Retina (tissue), 1 donor: ENCODE measurements at regions not wholly inside any gene's neighbourhood (a gene's known extent, or its start where the extent isn't known, plus 50 kb on each side); places are given as distances from the start of the nearest gene placed in this dataset.
A peak's percentile ranks its signal among the peaks of the same experiment; 100 is the strongest.

Source experiments
- DNase-seq: peaks from one replicate; pipeline ENCODE4 v3.0.0-alpha.2; 2016

GRCh38 chr11:112722148-112722547 lies 239.1 kb upstream of the NCAM1 start:
- DNase-seq, result no peak

- no peak for DNase-seq
These were observed 238.3 kb upstream of the NCAM1 start for GRCh38 chr11:112722876-112723275.

DNA sequence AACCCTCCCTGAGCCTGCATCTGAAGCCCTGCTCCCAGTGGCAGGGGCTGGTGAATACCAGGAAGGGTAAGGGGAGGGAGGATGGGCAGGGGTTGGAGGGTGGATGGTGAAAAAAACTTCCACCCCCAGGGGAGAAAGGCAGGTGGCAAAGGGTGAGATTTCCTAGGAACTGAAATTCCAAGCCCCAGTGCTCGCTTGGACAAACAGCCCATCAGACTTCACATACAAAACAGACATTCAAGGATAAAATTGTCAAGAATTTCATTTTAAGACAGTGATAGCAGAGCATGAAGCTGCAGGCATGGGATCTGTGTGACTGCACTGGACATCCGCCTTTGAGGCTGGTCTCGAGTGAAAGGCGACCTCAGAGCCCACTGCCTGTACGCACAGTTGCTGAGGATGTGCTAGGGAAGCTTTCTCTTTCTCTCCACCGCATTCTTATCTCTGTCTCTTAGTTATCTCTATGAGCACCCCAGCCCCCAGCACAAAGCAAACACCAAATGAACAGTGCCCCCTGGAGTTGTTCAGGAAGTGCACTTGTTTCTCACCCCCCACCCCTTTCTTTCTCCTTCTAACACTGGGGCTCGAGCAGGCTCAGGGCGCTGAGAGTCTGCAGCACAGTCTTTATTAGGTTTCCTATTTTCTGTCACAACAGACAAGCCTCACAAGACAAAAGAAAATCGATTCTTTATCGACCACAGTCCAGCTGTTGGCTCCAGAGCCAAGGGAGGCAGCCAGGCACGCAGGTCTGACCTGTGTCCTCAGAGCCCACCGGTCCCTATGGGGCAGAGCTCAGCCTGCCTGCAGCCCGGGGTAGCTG lies 237.3 kb upstream of the NCAM1 start:
- peak; percentile 65 for DNase-seq

- no peak for DNase-seq
These were observed 236.8 kb upstream of the NCAM1 start for GRCh38 chr11:112724496-112724790.

DNA sequence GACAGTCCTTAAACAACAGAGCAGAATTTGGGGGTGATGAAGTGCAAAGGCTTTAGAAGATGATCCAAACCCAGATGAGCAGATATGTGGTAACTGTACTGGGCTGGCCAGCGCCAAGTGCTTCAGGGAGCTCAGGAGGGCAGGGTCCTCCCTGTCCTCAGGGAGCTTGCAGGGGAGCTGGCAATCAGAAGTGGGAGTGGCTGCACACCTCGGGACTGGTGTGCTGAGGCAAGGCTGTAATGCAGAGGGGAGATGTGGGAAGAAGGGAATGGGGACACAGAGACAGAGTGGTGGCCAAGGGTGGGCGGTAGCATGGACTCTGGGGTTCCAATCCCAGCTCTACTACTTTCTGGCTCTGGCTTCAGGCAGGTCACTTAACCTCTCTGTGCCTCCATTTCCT lies 235.6 kb upstream of the NCAM1 start:
- DNase-seq, result no peak

DNA sequence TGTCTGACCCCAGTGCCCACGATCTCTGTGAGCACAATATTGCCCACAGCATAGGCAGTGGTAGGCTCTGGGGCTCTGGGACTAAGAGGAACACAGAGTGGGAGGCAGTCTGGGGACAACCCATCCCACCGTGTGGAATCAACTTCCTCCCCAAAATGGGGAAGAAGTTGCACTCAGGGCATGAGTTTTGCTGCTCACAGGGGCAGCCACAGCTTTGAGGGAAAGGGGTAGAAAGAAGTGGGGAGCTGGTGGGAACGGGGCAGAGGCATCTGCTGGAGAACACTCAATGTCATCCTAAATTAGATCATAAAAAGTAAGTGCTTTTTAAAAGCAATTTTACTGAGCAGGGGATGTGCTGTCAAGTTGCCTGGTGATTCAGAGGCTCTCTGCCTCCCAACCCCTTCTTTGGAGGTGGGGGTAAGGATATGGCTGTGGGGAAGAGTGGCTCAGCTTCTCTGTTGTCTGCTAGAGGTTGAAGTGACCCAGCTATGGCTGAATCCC lies 233.8 kb upstream of the NCAM1 start:
- no peak for DNase-seq

DNA sequence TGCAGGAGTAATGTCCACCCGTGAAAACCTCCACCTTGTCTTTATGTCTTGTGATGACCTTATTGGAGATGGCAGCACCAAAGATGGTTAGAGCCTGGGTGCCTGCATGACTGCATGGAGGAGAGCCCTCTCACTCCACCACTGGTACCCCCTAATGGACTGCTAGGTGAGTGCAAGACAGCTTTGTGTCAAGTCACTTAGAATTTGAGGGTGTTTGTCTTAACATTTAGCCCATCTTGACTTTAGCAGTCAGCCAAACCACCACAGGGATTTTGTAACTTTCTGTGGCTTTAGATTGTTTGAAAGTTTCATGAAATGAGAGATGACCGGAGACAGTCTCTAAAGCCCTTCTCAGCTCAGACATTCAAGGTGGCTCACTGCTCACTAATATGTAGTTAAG lies 232.9 kb upstream of the NCAM1 start:
- no peak for DNase-seq

DNA sequence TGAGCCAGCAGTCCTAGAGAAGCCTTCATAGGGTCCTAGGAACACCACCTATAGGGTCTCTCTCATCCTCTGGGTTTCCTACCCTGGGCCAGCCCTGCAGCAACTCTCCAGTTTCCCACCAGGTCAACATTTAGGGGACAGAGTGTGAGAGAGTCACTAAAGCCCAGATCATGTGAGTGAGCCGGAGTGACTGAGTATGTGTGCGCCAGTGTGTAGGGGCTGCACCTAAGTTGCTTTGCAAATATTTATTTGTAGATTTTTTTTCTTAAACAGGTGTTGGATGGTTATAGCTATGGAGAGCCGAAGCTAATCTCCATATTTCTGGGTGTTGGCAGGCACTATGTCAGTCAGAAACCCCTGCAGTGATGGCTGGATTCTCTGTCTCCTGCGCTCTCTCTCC lies 232.5 kb upstream of the NCAM1 start:
- DNase-seq, result no peak

DNA sequence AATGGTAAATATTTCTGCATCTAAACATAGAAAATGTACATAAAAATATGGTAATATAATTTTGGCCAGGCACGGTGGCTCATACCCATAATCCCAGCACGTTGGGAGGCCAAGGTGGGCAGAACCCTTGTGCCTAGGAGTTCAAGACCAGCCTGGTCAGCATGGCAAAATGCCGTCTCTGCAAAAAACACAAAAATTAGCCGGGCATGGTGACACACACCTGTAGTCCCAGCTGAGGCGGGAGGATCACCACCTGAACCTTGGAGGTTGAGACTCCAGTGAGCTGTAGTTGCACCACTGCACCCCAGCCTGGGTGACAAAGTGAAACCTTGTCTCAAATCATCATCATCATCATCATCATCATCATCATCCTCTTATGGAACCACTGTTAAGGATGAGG lies 230.6 kb upstream of the NCAM1 start:
- DNase-seq, result no peak

DNA sequence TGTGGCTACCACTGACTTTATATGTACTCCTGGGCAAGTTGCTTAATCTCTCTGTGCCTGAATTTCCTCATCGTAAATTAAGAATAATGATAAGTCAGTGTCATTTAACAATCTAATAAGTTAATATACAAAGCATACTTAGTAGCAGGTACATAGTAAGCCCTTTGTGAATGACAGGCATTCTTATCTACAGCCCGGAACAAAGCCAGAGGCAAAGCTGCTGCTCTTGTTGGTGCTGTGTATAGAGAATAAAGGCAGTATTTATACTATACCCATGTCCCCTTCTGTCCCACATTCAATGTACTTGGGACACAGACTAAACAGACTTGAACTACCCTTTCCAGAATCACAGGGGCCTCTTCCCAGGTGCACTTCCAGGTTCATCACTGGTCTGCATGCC lies 229.7 kb upstream of the NCAM1 start:
- no peak for DNase-seq

- DNase-seq, result no peak
These were observed 229.2 kb upstream of the NCAM1 start for GRCh38 chr11:112732031-112732430.

DNA sequence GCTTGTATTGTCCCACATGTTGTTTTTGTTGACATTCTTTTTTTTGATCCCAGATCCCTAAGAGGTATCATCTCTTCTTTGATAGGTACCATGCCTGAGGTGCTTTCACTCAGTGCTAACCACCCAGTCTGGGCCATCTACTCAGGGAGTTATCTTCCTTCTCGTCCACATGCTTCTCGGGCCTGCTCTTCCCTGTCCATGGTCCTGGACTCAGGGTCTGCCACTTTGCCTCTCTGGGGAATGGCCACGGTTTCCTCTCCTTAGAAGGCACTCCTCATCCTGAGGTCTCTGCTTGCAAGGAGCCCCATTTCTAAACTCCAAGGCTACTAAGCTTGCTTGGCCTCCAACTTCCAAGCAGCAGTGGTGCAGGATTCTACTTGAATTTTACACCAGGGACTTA lies 227.0 kb upstream of the NCAM1 start:
- peak; percentile 38 for DNase-seq

- no peak for DNase-seq
These were observed 225.8 kb upstream of the NCAM1 start for GRCh38 chr11:112735470-112735869.

DNA sequence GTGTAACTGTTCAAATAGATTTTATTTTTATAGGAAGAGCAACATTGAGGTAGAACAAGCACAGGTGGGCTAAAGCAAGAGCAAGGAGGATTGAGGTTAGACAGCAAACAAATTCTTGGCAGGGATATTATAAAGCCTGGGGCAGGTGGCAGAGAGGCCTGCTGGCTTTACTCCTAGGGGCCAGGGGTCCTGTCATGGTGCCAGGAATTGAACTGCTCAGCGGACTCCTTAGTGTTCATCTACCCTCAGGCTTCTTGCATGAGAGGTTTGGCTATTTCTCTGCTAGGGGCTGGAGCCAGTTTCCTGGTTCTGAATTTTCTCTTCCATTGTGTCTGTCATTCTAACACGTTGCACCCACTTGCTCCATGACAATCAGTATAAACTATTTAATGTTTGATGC lies 217.2 kb upstream of the NCAM1 start:
- no peak for DNase-seq

DNA sequence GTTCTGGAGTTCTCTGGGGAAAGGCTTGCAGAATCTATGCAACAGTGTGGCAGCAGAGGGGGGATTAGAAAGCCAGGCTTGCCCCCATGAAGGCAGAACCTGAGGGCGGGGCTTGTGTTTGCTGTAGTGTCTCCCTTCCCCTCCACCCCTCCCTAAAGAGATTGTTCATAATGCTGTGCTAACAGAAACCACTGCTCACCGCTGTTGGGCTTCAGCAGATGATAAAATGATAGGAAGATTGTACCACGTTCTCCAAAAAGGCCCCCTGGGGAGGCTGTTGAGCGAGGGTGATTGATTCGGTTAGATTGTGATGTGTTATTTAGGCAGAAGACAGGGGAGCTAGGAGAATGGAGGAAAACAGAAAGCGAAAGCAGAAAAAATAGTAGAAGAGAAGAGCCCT lies 215.2 kb upstream of the NCAM1 start:
- no peak for DNase-seq

- DNase-seq, result no peak
These were observed 213.0 kb upstream of the NCAM1 start for GRCh38 chr11:112748252-112748651.

- DNase-seq, result peak; percentile 38
These were observed 212.3 kb upstream of the NCAM1 start for GRCh38 chr11:112748713-112749543.

DNA sequence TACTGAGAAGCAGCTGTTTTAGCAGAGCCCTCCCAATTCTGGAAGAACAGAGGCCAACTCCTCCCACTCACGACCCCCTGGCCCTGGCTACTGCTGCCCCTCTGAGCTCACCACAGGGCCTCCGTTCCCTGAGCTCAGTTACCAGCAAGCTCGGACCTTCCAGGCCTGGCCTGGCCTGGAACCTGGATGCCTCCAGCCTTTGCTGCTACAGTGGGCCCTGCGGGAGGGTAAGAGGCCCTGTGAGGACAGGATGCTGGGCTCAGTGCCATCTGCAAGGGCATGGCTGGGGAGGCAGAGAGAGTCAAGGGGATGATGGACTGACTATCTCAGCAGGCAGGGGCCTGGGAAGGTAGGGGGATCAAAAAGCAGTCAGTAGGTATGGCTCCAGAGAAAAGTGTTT lies 209.9 kb upstream of the NCAM1 start:
- no peak for DNase-seq

- DNase-seq, result no peak
These were observed 209.4 kb upstream of the NCAM1 start for GRCh38 chr11:112751772-112752171.

DNA sequence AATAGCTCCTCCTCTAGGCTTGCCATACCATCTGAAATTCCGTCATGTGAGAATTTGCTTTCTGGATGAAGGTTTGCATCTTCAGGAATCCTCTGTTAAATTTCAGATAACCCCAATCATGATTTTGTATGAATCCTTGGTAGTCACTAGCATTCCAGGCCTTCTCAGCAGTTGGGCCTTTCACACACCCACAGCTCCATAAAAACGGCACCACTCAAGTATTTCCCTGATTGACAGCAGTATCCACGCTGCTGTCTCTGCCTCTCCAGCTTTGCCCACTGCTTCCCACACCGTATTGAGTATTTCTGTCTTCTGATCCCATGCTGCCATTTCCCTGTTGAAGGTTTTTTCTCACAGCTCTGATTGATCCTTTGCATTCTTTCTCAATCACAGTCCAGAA lies 208.7 kb upstream of the NCAM1 start:
- DNase-seq, result no peak

- DNase-seq, result no peak
These were observed 207.5 kb upstream of the NCAM1 start for GRCh38 chr11:112753706-112754105.

GRCh38 chr11:112759418-112759817 lies 201.8 kb upstream of the NCAM1 start:
- DNase-seq, result no peak

- no peak for DNase-seq
These were observed 200.7 kb upstream of the NCAM1 start for GRCh38 chr11:112760396-112761059.
